GM23338 (cell line): ENCODE measurements at regions not wholly inside any gene's neighbourhood (a gene's known extent, or its start where the extent isn't known, plus 50 kb on each side); places are given as distances from the start of the nearest gene placed in this dataset.

Experiments used
- CREB1 ChIP-seq: fragments of 250-450 bp; sonication (Bioruptor Pico); IDR thresholded peaks from 2 replicates; pipeline ENCODE4 v1.5.0; 2020; ENCODE audit warnings: low read depth, mild to moderate bottlenecking, moderate library complexity
- JUNB ChIP-seq: IDR thresholded peaks from one replicate; pipeline ENCODE4 v1.6.1; 2016; ENCODE audit warnings: antibody characterized with exemption; ENCODE audit not compliant: unreplicated experiment

- TF ChIP-seq JUNB, result no peak
- no peak for TF ChIP-seq CREB1 (CRISPR knock-in tag)
Observed at GRCh38 chr10:78997635-78998618, 70.8 kb upstream of the ZMIZ1 start.
